ENCODE measurements at regions not wholly inside any gene's neighbourhood (a gene's known extent, or its start where the extent isn't known, plus 50 kb on each side); places are given as distances from the start of the nearest gene placed in this dataset.

- H3K36me3 ChIP-seq (replicated peaks in 1 of 2) = no peaks in the 10 kb centered on the region
- intact Hi-C loops (cut with DNase I) = no loop called here
- H3K9me3 ChIP-seq (replicated peaks in 1 of 3) = no peaks in the 10 kb centered on the region
- no peak overlapping the region for H3K4me3 ChIP-seq
- no peak for TF ChIP-seq CTCF (IDR thresholded peaks at IDR 0.05)
- no peak for TF ChIP-seq POLR2A (IDR thresholded peaks at IDR 0.05)
- H3K4me1 ChIP-seq (replicated peaks in 1 of 2) = no peaks in the 10 kb centered on the region
- 61 to 78% (median 71%) methylated on average over 4 of the region's 4 CpGs for WGBS, 4 donors
- no peak overlapping the region for H3K27ac ChIP-seq
- no peak for DNase-seq
- H3K27me3 ChIP-seq = no peaks in the 10 kb centered on the region
These were observed 601.9 kb downstream of the SEMA5A start for GRCh38 chr5:8944005-8944404.

GRCh38 chr5:8945972-8946371, 599.9 kb downstream of the SEMA5A start:
- Histone ChIP-seq H3K36me3 (replicated peaks in 1 of 2) (no peaks in the 10 kb centered on the region), H3K9me3 (replicated peaks in 1 of 3) (no peaks in the 10 kb centered on the region), H3K27ac (no peak overlapping the region), H3K27me3 (no peaks in the 10 kb centered on the region), H3K4me1 (replicated peaks in 1 of 2) (no peaks in the 10 kb centered on the region), H3K4me3 (no peak overlapping the region)
- no peak for DNase-seq
- intact Hi-C loops (cut with DNase I) = no loop called here
- WGBS, 4 donors = 56 to 71% (median 65%) methylated on average over 2 of the region's 2 CpGs
- TF ChIP-seq POLR2A (IDR thresholded peaks at IDR 0.05) (no peak), CTCF (IDR thresholded peaks at IDR 0.05) (no peak)

- Histone ChIP-seq H3K27ac (no peak overlapping the region), H3K4me1 (replicated peaks in 1 of 2) (no peaks in the 10 kb centered on the region), H3K9me3 (replicated peaks in 1 of 3) (no peaks in the 10 kb centered on the region), H3K27me3 (no peaks in the 10 kb centered on the region), H3K4me3 (no peak overlapping the region), H3K36me3 (replicated peaks in 1 of 2) (no peaks in the 10 kb centered on the region)
- DNase-seq = no peak
- TF ChIP-seq CTCF (IDR thresholded peaks at IDR 0.05) = no peak
- no peak for TF ChIP-seq POLR2A (IDR thresholded peaks at IDR 0.05)
- WGBS, 4 donors = 52 to 68% (median 62%) methylated on average over 2 of the region's 2 CpGs
- intact Hi-C loops (cut with DNase I) = no loop called here
These were observed 596.0 kb downstream of the SEMA5A start for GRCh38 chr5:8949908-8950307.

- Histone ChIP-seq H3K9me3 (replicated peaks in 1 of 3) (no peaks in the 10 kb centered on the region), H3K4me1 (replicated peaks in 1 of 2) (no peaks in the 10 kb centered on the region), H3K36me3 (replicated peaks in 1 of 2) (no peaks in the 10 kb centered on the region), H3K4me3 (no peak overlapping the region), H3K27ac (no peak overlapping the region), H3K27me3 (no peaks in the 10 kb centered on the region)
- no peak for DNase-seq
- intact Hi-C loops (cut with DNase I) = no loop called here
- no peak for TF ChIP-seq CTCF (IDR thresholded peaks at IDR 0.05)
- TF ChIP-seq POLR2A (IDR thresholded peaks at IDR 0.05) = no peak
These were observed 593.7 kb downstream of the SEMA5A start for GRCh38 chr5:8952147-8952546.
